SJSA1 (cell line): ENCODE measurements at regions not wholly inside any gene's neighbourhood (a gene's known extent, or its start where the extent isn't known, plus 50 kb on each side); places are given as distances from the start of the nearest gene placed in this dataset.

Source experiments
- DNase-seq, 2 experiments: peaks; one replicate each; pipeline ENCODE4 v3.0.0-alpha.2; 2015 to 2020; ENCODE audit warnings: low spot score in 2 of 2, low read depth in 1 of 2
- H3K27ac ChIP-seq: fragments of 250-450 bp; sonication (Bioruptor Pico); 2 replicates; pipeline ENCODE4 v1.5.1; 2020; ENCODE audit warnings: mild to moderate bottlenecking, moderate library complexity
- H3K27me3 ChIP-seq: fragments of 250-450 bp; sonication (Bioruptor Pico); replicated peaks from 2 replicates; pipeline ENCODE4 v1.5.1; 2020; ENCODE audit warnings: mild to moderate bottlenecking, moderate library complexity
- H3K36me3 ChIP-seq: fragments of 250-450 bp; sonication (Bioruptor Pico); 2 replicates; pipeline ENCODE4 v1.5.1; 2020; ENCODE audit warnings: mild to moderate bottlenecking
- H3K4me1 ChIP-seq: fragments of 250-450 bp; sonication (Bioruptor Pico); replicated peaks from 2 replicates; pipeline ENCODE4 v1.6.1; 2021; ENCODE audit warnings: mild to moderate bottlenecking
- H3K4me3 ChIP-seq: fragments of 250-450 bp; sonication (Bioruptor Pico); 2 replicates; pipeline ENCODE4 v1.5.1; 2020; ENCODE audit warnings: mild to moderate bottlenecking
- H3K9me3 ChIP-seq: fragments of 250-450 bp; sonication (Bioruptor Pico); replicated peaks from 2 replicates; pipeline ENCODE4 v1.5.1; 2020; ENCODE audit warnings: mild to moderate bottlenecking

DNA sequence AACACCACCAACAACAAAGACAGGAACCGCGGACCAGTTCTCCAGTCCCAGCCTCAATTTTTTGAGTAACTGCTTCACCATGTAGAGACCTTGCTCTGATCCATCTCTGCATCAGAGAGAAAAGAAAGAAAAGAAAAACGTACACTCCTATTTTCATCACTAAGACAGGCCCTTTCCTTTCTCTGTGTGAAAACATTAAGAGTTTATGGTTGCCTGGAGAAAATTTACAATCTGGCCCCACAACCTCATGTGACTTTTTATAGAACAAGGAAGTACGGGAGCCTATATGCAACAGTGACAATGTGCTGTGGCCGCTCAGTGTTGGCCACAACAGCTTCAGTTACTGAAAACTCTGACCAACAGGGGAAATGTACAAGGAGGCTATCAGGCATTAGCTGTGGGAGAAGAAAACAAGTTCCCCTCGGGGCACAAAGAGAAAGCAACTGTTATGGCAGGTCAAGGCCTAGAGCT lies 272.9 kb upstream of the PTGER4 start:
- Histone ChIP-seq H3K9me3 (no peaks in the 10 kb centered on the region), H3K27ac (no peak overlapping the region), H3K4me1 (peaks cover 20% of the 10 kb centered on the region), H3K4me3 (no peak overlapping the region), H3K36me3 (no peaks in the 10 kb centered on the region), H3K27me3 (no peaks in the 10 kb centered on the region)
- DNase-seq, result no peak

- Histone ChIP-seq H3K4me3 (no peak overlapping the region), H3K27me3 (no peaks in the 10 kb centered on the region), H3K9me3 (no peaks in the 10 kb centered on the region), H3K27ac (no peak overlapping the region), H3K36me3 (no peaks in the 10 kb centered on the region), H3K4me1 (peaks cover 23% of the 10 kb centered on the region)
- DNase-seq, result no peak
These were observed 273.5 kb upstream of the PTGER4 start for GRCh38 chr5:40405996-40406740.

DNA sequence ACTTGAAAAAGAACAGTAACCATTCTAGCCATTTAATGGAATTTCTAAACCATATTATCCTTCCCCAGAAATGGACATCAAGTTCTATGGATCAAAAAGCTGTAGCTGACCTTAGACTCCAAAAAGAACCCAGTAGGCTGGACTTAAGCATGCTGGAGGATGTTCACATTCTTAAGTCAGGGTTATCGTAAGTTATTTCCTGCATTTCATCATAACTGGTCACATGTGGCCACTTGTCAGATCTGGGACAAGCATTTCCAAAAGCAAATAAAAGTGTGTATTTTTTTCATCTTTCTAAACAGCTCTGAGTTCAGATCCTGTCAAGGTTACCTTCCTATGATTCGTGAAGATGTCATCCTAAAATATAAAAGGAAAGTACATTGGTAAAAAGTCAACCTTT lies 274.5 kb upstream of the PTGER4 start:
- DNase-seq, result no peak
- no peak overlapping the region for H3K27ac ChIP-seq
- H3K27me3 ChIP-seq, result no peaks in the 10 kb centered on the region
- peaks cover 14% of the 10 kb centered on the region for H3K4me1 ChIP-seq
- no peak overlapping the region for H3K4me3 ChIP-seq
- H3K9me3 ChIP-seq, result no peaks in the 10 kb centered on the region
- no peaks in the 10 kb centered on the region for H3K36me3 ChIP-seq

DNA sequence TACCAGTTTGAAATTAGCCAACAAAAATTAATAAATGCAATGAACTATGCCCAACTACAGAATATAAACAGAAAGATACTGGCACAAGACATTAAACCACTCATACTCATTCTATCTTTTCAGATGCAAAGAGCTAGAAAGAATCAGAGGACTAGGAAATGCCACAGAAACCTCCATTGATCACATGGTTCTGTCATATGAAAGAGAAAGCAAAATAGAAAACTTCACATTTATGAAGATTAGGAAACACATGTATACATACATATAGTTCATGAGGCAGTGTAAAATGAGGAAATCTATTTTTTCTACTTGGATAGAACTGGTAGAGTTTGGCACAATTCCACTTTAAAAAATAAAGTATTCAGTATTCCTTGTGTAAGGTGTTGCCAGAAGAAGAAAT lies 275.1 kb upstream of the PTGER4 start:
- Histone ChIP-seq H3K27ac (no peak overlapping the region), H3K27me3 (no peaks in the 10 kb centered on the region), H3K4me1 (peaks cover 16% of the 10 kb centered on the region), H3K9me3 (no peaks in the 10 kb centered on the region), H3K4me3 (no peak overlapping the region), H3K36me3 (no peaks in the 10 kb centered on the region)
- no peak for DNase-seq

GRCh38 chr5:40402007-40402364 lies 277.7 kb upstream of the PTGER4 start:
- Histone ChIP-seq H3K4me3 (no peak overlapping the region), H3K27ac (no peak overlapping the region), H3K27me3 (no peaks in the 10 kb centered on the region), H3K9me3 (no peaks in the 10 kb centered on the region), H3K36me3 (no peaks in the 10 kb centered on the region), H3K4me1 (peaks cover 19% of the 10 kb centered on the region)
- peak in 1 of 2 experiments; percentile 42 for DNase-seq

GRCh38 chr5:40401284-40402006 lies 278.3 kb upstream of the PTGER4 start:
- no peaks in the 10 kb centered on the region for H3K9me3 ChIP-seq
- H3K36me3 ChIP-seq, result no peaks in the 10 kb centered on the region
- H3K27me3 ChIP-seq, result no peaks in the 10 kb centered on the region
- no peak overlapping the region for H3K27ac ChIP-seq
- H3K4me1 ChIP-seq, result peaks cover 19% of the 10 kb centered on the region
- no peak for DNase-seq
- no peak overlapping the region for H3K4me3 ChIP-seq

- no peak overlapping the region for H3K27ac ChIP-seq
- H3K27me3 ChIP-seq, result no peaks in the 10 kb centered on the region
- no peak for DNase-seq
- H3K9me3 ChIP-seq, result no peaks in the 10 kb centered on the region
- H3K36me3 ChIP-seq, result no peaks in the 10 kb centered on the region
- no peak overlapping the region for H3K4me3 ChIP-seq
- peaks cover 19% of the 10 kb centered on the region for H3K4me1 ChIP-seq
These were observed 279.5 kb upstream of the PTGER4 start for GRCh38 chr5:40400245-40400644.

- Histone ChIP-seq H3K4me1 (peaks cover 19% of the 10 kb centered on the region), H3K4me3 (no peak overlapping the region), H3K27ac (no peak overlapping the region), H3K36me3 (no peaks in the 10 kb centered on the region), H3K27me3 (no peaks in the 10 kb centered on the region), H3K9me3 (no peaks in the 10 kb centered on the region)
- no peak for DNase-seq
These were observed 280.4 kb upstream of the PTGER4 start for GRCh38 chr5:40399349-40399748.

GRCh38 chr5:40397976-40398375 lies 281.7 kb upstream of the PTGER4 start:
- Histone ChIP-seq H3K4me1 (peaks cover 19% of the 10 kb centered on the region), H3K9me3 (no peaks in the 10 kb centered on the region), H3K27me3 (no peaks in the 10 kb centered on the region), H3K4me3 (no peak overlapping the region), H3K36me3 (no peaks in the 10 kb centered on the region), H3K27ac (no peak overlapping the region)
- no peak for DNase-seq

DNA sequence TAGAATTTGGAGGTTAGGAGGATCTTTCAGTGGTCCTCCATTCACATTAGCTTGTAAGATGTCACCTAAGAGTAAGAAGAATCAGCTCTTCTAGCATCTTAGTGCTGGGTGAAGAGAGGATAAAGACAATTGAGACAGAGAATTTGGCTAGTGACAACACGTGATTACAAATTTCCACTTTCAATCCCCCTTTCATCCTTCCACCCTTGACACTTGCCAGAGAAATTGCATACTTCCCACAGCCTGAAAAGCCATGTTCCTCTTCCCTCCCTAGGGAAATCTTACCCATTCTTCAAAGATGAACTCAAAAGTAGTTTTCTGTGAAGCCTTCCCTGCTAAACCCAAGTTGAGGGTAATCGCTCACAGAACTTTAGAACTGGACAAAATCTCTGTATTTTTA lies 282.6 kb upstream of the PTGER4 start:
- no peak for DNase-seq
- H3K27ac ChIP-seq, result no peak overlapping the region
- no peaks in the 10 kb centered on the region for H3K27me3 ChIP-seq
- no peaks in the 10 kb centered on the region for H3K9me3 ChIP-seq
- H3K36me3 ChIP-seq, result no peaks in the 10 kb centered on the region
- H3K4me1 ChIP-seq, result peaks cover 22% of the 10 kb centered on the region
- no peak overlapping the region for H3K4me3 ChIP-seq

- H3K4me1 ChIP-seq, result peaks cover 20% of the 10 kb centered on the region
- H3K4me3 ChIP-seq, result no peak overlapping the region
- no peak overlapping the region for H3K27ac ChIP-seq
- no peaks in the 10 kb centered on the region for H3K36me3 ChIP-seq
- H3K27me3 ChIP-seq, result no peaks in the 10 kb centered on the region
- DNase-seq, result no peak
- H3K9me3 ChIP-seq, result no peaks in the 10 kb centered on the region
These were observed 283.4 kb upstream of the PTGER4 start for GRCh38 chr5:40396317-40396716.

DNA sequence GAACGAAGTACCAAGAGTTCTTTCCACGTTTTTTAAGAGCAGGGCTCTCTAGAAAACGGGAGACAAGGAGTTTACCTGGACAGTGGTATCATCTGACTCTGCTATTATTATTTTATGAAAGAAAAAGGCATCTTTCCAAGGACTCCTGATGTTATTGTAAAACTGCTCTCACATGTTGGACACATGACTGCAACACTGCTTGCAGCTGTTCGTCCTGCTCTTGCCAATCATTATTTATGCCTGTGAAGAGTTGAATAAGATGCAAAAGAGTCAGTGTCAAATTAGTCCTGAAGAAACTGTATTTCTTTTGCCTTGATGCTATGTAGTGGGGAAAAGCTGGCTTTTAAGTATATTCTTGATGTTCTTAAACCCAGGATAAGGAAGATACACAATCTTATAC lies 284.5 kb upstream of the PTGER4 start:
- no peak for DNase-seq
- Histone ChIP-seq H3K4me1 (peaks cover 19% of the 10 kb centered on the region), H3K36me3 (no peaks in the 10 kb centered on the region), H3K27ac (no peak overlapping the region), H3K9me3 (no peaks in the 10 kb centered on the region), H3K27me3 (no peaks in the 10 kb centered on the region), H3K4me3 (no peak overlapping the region)

- Histone ChIP-seq H3K9me3 (no peaks in the 10 kb centered on the region), H3K27me3 (no peaks in the 10 kb centered on the region), H3K4me3 (no peak overlapping the region), H3K4me1 (peaks cover 22% of the 10 kb centered on the region), H3K27ac (no peak overlapping the region), H3K36me3 (no peaks in the 10 kb centered on the region)
- no peak for DNase-seq
These were observed 285.0 kb upstream of the PTGER4 start for GRCh38 chr5:40394698-40395097.

DNA sequence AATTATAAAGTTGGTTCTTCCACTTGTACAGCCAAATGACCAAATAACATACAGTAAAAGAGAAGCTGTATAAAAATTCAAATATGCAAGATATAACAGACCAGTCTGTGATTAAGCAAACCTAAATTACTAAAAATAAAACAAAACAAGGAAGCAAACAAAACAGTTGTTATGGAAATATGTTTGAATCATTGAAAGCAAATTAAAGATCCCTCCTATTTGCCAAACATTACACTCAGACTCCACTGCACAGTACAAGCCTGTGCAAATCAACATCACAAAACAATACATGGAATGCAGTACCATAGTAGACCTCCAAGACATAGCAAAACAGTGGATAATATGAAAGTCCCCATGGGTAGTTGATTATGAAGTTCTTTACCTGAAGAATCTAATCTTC lies 288.1 kb upstream of the PTGER4 start:
- 0 out of 2 replicates have a peak, but pooled peaks cover 3% of the 10 kb centered on the region for H3K9me3 ChIP-seq
- H3K4me1 ChIP-seq, result peaks cover 28% of the 10 kb centered on the region
- H3K27me3 ChIP-seq, result no peaks in the 10 kb centered on the region
- DNase-seq, result no peak
- no peak overlapping the region for H3K27ac ChIP-seq
- no peaks in the 10 kb centered on the region for H3K36me3 ChIP-seq
- H3K4me3 ChIP-seq, result no peak overlapping the region
